Tibial nerve (tissue), 4 donors: ENCODE measurements at regions not wholly inside any gene's neighbourhood (a gene's known extent, or its start where the extent isn't known, plus 50 kb on each side); places are given as distances from the start of the nearest gene placed in this dataset.
"Not testable (repeated sequence)": the region's sequence is repeated elsewhere in the genome, so short reads cannot be mapped to it uniquely, and the experiment has no call there.

Experiments used
- EP300 ChIP-seq, 2 donors: sonication (generic); formaldehyde crosslinking; IDR thresholded peaks; one replicate each; pipeline ENCODE4 v1.6.1; 2017; ENCODE audit warnings: antibody characterized with exemption in 2 of 2, mild to moderate bottlenecking in 1 of 2
- POLR2A ChIP-seq, 2 donors: fragments of 450-650 bp; IDR thresholded peaks; one replicate each; pipeline ENCODE4 v1.6.1; 2017; ENCODE audit warnings: antibody characterized with exemption in 2 of 2, mild to moderate bottlenecking in 2 of 2, moderate library complexity in 2 of 2
- TF ChIP-seq, protein P1 (sequence below), 5 experiments: fragments of 200-600 bp in 3 of 5; fragments of 450-650 bp in 2 of 5; sonication (generic) in 3 of 5; IDR thresholded peaks; one replicate each; pipeline ENCODE4 v1.5.1; 2016 to 2019; ENCODE audit warnings: antibody characterized with exemption in 5 of 5, mild to moderate bottlenecking in 3 of 5, moderate library complexity in 2 of 5

DNA sequence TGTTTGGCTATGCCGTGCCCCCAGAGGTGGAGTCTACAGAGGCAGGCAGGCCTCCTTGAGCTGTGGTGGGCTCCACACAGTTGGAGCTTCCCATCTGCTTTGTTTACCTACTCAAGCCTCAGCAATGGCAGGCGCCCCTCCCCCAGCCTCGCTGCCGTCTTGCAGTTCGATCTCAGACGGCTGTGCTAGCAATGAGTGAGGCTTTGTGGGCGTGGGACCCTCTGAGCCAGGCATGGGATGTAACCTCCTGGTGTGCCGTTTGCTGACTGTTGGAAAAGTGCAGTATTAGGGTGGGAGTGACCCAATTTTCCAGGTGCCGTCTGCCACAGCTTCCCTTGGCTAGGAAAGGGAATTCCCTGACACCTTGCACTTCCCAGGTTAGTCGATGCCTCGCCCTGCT, 652.8 kb upstream of the EEF2KMT start:
- TF ChIP-seq, protein P1, sequence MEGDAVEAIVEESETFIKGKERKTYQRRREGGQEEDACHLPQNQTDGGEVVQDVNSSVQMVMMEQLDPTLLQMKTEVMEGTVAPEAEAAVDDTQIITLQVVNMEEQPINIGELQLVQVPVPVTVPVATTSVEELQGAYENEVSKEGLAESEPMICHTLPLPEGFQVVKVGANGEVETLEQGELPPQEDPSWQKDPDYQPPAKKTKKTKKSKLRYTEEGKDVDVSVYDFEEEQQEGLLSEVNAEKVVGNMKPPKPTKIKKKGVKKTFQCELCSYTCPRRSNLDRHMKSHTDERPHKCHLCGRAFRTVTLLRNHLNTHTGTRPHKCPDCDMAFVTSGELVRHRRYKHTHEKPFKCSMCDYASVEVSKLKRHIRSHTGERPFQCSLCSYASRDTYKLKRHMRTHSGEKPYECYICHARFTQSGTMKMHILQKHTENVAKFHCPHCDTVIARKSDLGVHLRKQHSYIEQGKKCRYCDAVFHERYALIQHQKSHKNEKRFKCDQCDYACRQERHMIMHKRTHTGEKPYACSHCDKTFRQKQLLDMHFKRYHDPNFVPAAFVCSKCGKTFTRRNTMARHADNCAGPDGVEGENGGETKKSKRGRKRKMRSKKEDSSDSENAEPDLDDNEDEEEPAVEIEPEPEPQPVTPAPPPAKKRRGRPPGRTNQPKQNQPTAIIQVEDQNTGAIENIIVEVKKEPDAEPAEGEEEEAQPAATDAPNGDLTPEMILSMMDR (IDR thresholded peaks at IDR 0.05), result not testable (repeated sequence)
- TF ChIP-seq EP300, POLR2A (IDR thresholded peaks at IDR 0.05): not testable (repeated sequence)
